ENCODE measurements at regions not wholly inside any gene's neighbourhood (a gene's known extent, or its start where the extent isn't known, plus 50 kb on each side); places are given as distances from the start of the nearest gene placed in this dataset.
A peak's percentile ranks its signal among the peaks of the same experiment; 100 is the strongest.

DNA sequence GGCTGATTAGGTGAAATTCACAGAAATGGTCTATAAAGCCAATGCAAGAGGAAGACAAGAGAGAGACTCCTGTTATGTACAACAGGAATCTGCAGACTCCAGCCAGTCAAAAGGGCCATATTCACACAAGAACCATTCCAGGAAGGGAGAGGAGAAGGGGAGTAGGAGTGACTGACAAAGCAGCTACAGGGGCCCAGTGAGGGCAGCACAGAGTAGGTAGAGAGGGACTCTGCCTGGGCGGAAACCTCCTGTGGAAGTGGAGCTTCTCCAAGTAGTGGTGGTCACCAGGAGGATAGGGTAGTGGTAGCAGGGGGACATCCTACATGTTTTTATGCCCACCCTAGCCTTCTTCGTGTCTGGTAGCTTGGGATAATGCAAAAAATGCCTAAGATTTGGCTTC, 667.3 kb downstream of the ACTL7B start:
- in situ Hi-C loops (cut with HindIII; ENCODE audit: low sequenced_read_pairs): no loop called here
- no peak overlapping the region for H3K4me3 ChIP-seq (ENCODE audit: low read depth, low read length)
- TF ChIP-seq, protein P1, sequence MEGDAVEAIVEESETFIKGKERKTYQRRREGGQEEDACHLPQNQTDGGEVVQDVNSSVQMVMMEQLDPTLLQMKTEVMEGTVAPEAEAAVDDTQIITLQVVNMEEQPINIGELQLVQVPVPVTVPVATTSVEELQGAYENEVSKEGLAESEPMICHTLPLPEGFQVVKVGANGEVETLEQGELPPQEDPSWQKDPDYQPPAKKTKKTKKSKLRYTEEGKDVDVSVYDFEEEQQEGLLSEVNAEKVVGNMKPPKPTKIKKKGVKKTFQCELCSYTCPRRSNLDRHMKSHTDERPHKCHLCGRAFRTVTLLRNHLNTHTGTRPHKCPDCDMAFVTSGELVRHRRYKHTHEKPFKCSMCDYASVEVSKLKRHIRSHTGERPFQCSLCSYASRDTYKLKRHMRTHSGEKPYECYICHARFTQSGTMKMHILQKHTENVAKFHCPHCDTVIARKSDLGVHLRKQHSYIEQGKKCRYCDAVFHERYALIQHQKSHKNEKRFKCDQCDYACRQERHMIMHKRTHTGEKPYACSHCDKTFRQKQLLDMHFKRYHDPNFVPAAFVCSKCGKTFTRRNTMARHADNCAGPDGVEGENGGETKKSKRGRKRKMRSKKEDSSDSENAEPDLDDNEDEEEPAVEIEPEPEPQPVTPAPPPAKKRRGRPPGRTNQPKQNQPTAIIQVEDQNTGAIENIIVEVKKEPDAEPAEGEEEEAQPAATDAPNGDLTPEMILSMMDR (IDR thresholded peaks at IDR 0.05; ENCODE audit: low read depth, low read length, missing control alignments): no peak
- no peak for DNase-seq (ENCODE audit: low read depth)

- TF ChIP-seq, protein P1 (IDR thresholded peaks at IDR 0.05; ENCODE audit: low read depth, low read length, missing control alignments): no peak
- DNase-seq (ENCODE audit: low read depth): peak; percentile 57
- no peak overlapping the region for H3K4me3 ChIP-seq (ENCODE audit: low read depth, low read length)
- in situ Hi-C loops (cut with HindIII; ENCODE audit: low sequenced_read_pairs): no loop called here
These were observed 669.0 kb downstream of the ACTL7B start for GRCh38 chr9:108186642-108187395.

GRCh38 chr9:108185613-108186012, 670.2 kb downstream of the ACTL7B start:
- no peak for DNase-seq (ENCODE audit: low read depth)
- TF ChIP-seq, protein P1 (IDR thresholded peaks at IDR 0.05; ENCODE audit: low read depth, low read length, missing control alignments): no peak
- in situ Hi-C loops (cut with HindIII; ENCODE audit: low sequenced_read_pairs): no loop called here
- no peak overlapping the region for H3K4me3 ChIP-seq (ENCODE audit: low read depth, low read length)

DNA sequence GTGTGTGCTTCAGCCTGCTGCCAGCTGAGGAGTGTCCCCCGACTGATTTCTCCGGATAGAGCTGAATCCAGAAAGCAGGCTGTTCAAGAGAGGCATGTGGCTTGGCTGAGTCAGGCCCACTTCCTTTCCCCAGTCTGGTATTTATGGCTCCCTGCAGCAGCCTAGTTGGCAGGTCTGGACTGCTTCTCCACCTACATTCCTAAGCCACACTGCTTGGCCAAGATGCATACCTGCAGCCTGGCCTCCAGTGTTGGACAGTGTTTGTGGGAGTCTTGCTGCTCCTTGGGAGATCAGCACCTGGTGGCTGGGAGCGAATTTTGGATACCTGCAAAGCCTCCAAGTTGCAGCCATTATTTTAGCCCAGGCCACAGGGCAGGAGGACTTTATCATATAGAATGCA, 670.8 kb downstream of the ACTL7B start:
- TF ChIP-seq, protein P1 (IDR thresholded peaks at IDR 0.05; ENCODE audit: low read depth, low read length, missing control alignments): no peak
- no peak overlapping the region for H3K4me3 ChIP-seq (ENCODE audit: low read depth, low read length)
- in situ Hi-C loops (cut with HindIII; ENCODE audit: low sequenced_read_pairs): no loop called here
- no peak for DNase-seq (ENCODE audit: low read depth)

- no peak for DNase-seq (ENCODE audit: low read depth)
- TF ChIP-seq, protein P1 (IDR thresholded peaks at IDR 0.05; ENCODE audit: low read depth, low read length, missing control alignments): no peak
- in situ Hi-C loops (cut with HindIII; ENCODE audit: low sequenced_read_pairs): no loop called here
- H3K4me3 ChIP-seq (ENCODE audit: low read depth, low read length): no peak overlapping the region
These were observed 671.8 kb downstream of the ACTL7B start for GRCh38 chr9:108184009-108184408.

- H3K4me3 ChIP-seq (ENCODE audit: low read depth, low read length): no peak overlapping the region
- peak; percentile 62 for DNase-seq (ENCODE audit: low read depth)
- in situ Hi-C loops (cut with HindIII; ENCODE audit: low sequenced_read_pairs): no loop called here
- TF ChIP-seq, protein P1 (IDR thresholded peaks at IDR 0.05; ENCODE audit: low read depth, low read length, missing control alignments): no peak
These were observed 672.8 kb downstream of the ACTL7B start for GRCh38 chr9:108182950-108183381.

Measured in astrocyte of the cerebellum (primary cell).